Stomach smooth muscle (tissue), 2 donors: ENCODE measurements at regions not wholly inside any gene's neighbourhood (a gene's known extent, or its start where the extent isn't known, plus 50 kb on each side); places are given as distances from the start of the nearest gene placed in this dataset.

Experiments
- H3K27ac ChIP-seq: one replicate; pipeline ENCODE4 v1.7.0; 2013; ENCODE audit warnings: mild to moderate bottlenecking, low read length, inconsistent platforms
- H3K27me3 ChIP-seq, 2 donors: one replicate each; pipeline ENCODE4 v1.7.0; 2013; ENCODE audit warnings: low read length in 2 of 2; ENCODE audit not compliant: insufficient read depth in 2 of 2, control insufficient read depth in 1 of 2
- H3K36me3 ChIP-seq, 2 donors: one replicate each; pipeline ENCODE4 v1.7.0; 2013; ENCODE audit warnings: low read length in 2 of 2; ENCODE audit not compliant: control insufficient read depth in 2 of 2, insufficient read depth in 2 of 2
- H3K4me1 ChIP-seq: one replicate; pipeline ENCODE4 v1.7.0; 2013; ENCODE audit warnings: low read length; ENCODE audit not compliant: control insufficient read depth, insufficient read depth
- H3K4me3 ChIP-seq, 2 donors: one replicate each; pipeline ENCODE4 v1.7.0; 2013; ENCODE audit warnings: low read length in 2 of 2
- H3K9ac ChIP-seq, 2 donors: one replicate each; pipeline ENCODE4 v1.7.0; 2013; ENCODE audit warnings: low read length in 2 of 2, mild to moderate bottlenecking in 1 of 2
- H3K9me3 ChIP-seq, 2 donors: one replicate each; pipeline ENCODE4 v1.7.0; 2013; ENCODE audit warnings: low read length in 2 of 2; ENCODE audit not compliant: control insufficient read depth in 2 of 2
- donor health status: healthy.
- donor health status: Pancreatic carcinoma.

DNA sequence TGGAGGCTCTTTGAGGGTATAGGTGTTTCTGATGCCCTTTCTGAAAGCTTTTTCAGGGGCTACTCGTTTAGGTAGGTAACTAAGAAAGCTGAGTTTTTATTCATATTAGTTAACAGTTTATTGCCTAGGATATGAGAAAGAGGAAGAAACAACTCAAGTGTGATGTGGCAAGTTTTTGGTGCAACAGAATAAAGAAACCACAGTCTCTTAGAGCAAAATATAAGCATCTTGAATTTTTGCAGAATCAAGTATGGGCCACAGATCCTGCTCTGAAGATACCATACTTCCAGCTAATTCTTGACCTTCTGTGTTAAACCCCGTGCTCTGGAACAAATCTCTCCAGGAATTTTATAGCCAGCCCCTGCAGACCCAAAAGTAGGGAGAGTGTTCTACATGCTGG is 147.7 kb upstream of the SLC1A4 start:
- Histone ChIP-seq H3K9ac (no peak overlapping the region), H3K36me3 (no peaks in the 10 kb centered on the region), H3K9me3 (no peaks in the 10 kb centered on the region), H3K4me1 (peaks cover 7% of the 10 kb centered on the region), H3K27me3 (no peaks in the 10 kb centered on the region), H3K27ac (no peak overlapping the region), H3K4me3 (no peak overlapping the region)

DNA sequence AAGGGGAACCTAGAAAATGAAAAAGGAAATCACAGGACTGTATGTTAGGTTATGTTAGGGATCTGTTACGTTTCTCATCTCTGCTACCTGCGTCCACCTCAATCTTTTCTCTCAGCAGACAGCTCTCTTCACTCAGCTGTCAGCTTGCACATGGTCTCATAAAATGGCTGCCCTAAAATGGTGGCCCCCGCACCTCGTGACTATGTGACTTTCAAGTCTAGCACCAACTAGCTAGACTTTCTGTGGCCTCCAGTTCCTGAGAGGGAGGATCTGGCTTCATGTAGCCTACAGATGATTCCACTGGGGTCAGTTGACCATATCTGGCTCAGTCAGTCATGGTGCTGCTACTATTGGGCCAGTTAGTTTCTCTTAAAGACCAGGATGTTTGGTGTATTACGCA is 147.2 kb upstream of the SLC1A4 start:
- Histone ChIP-seq H3K9ac (no peak overlapping the region), H3K9me3 (no peaks in the 10 kb centered on the region), H3K4me1 (peaks cover 7% of the 10 kb centered on the region), H3K36me3 (no peaks in the 10 kb centered on the region), H3K4me3 (no peak overlapping the region), H3K27ac (no peak overlapping the region), H3K27me3 (no peaks in the 10 kb centered on the region)

- H3K9ac ChIP-seq = no peak overlapping the region
- no peaks in the 10 kb centered on the region for H3K27me3 ChIP-seq
- H3K9me3 ChIP-seq = no peaks in the 10 kb centered on the region
- peaks cover 7% of the 10 kb centered on the region for H3K4me1 ChIP-seq
- H3K27ac ChIP-seq = no peak overlapping the region
- H3K4me3 ChIP-seq = no peak overlapping the region
- H3K36me3 ChIP-seq = no peaks in the 10 kb centered on the region
These were observed 145.1 kb upstream of the SLC1A4 start for GRCh38 chr2:64844087-64844486.

GRCh38 chr2:64845273-64845905 is 143.8 kb upstream of the SLC1A4 start:
- H3K9me3 ChIP-seq = no peaks in the 10 kb centered on the region
- H3K36me3 ChIP-seq = no peaks in the 10 kb centered on the region
- no peak overlapping the region for H3K4me3 ChIP-seq
- no peak overlapping the region for H3K9ac ChIP-seq
- no peaks in the 10 kb centered on the region for H3K27me3 ChIP-seq
- peaks cover 7% of the 10 kb centered on the region for H3K4me1 ChIP-seq
- H3K27ac ChIP-seq = no peak overlapping the region

GRCh38 chr2:64846177-64846576 is 143.0 kb upstream of the SLC1A4 start:
- Histone ChIP-seq H3K27ac (no peak overlapping the region), H3K9me3 (no peaks in the 10 kb centered on the region), H3K27me3 (no peaks in the 10 kb centered on the region)

DNA sequence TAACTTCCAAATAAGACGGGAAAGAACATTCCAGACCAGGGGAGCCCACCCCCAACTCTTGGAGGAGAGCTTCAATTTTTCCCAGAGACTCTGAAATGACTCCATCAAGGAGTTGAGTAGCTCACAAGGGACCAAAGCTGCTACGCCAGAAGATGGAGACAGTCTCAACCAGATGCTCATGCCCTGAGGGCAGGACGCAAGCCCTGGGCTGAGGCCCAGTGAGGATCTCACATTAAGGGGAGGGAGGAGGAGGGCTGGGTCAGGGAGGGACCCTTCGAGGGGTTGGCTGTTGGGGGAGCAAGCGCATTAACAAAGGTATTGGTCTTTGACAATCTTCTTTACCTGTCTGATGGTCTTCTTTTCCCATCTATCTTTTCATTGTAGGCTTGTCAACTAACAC is 141.3 kb upstream of the SLC1A4 start:
- Histone ChIP-seq H3K36me3 (no peaks in the 10 kb centered on the region), H3K4me3 (no peak overlapping the region), H3K27me3 (no peaks in the 10 kb centered on the region), H3K9me3 (no peaks in the 10 kb centered on the region), H3K4me1 (peaks cover 7% of the 10 kb centered on the region), H3K27ac (no peak overlapping the region), H3K9ac (no peak overlapping the region)

More at GRCh38 chr2:64846177-64846576, 143.0 kb upstream of the SLC1A4 start:
- no peaks in the 10 kb centered on the region for H3K36me3 ChIP-seq
- peaks cover 7% of the 10 kb centered on the region for H3K4me1 ChIP-seq
- no peak overlapping the region for H3K9ac ChIP-seq
- H3K4me3 ChIP-seq = no peak overlapping the region

- Histone ChIP-seq H3K27ac (no peak overlapping the region), H3K36me3 (no peaks in the 10 kb centered on the region), H3K4me3 (no peak overlapping the region), H3K9me3 (no peaks in the 10 kb centered on the region), H3K27me3 (no peaks in the 10 kb centered on the region), H3K4me1 (peaks cover 7% of the 10 kb centered on the region), H3K9ac (no peak overlapping the region)
These were observed 140.8 kb upstream of the SLC1A4 start for GRCh38 chr2:64848363-64848762.

GRCh38 chr2:64848945-64849344 is 140.3 kb upstream of the SLC1A4 start:
- Histone ChIP-seq H3K9me3 (no peaks in the 10 kb centered on the region), H3K9ac (no peak overlapping the region), H3K4me3 (no peak overlapping the region), H3K27ac (no peak overlapping the region), H3K4me1 (peaks cover 7% of the 10 kb centered on the region), H3K27me3 (no peaks in the 10 kb centered on the region), H3K36me3 (no peaks in the 10 kb centered on the region)

DNA sequence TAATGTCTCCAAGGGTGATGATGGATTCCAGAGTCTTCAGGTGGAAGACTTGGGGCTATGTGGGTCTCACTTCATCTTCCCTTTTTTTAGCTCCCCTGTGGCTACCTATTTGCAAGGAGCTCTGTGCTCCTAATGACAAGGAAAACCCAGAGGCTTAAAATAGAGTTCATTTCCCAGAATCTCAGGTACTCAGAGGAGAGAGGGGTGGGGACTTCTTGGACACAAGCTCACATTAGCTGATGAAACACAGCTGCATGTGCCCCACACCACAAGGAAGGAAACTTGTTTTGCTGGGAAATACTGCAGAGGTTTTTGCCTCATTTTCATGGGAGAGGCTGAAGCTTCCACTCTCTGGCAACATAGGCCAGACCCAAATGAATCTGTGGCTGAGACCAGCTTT is 138.6 kb upstream of the SLC1A4 start:
- Histone ChIP-seq H3K9ac (no peak overlapping the region), H3K36me3 (no peaks in the 10 kb centered on the region), H3K4me3 (no peak overlapping the region), H3K9me3 (no peaks in the 10 kb centered on the region), H3K27ac (no peak overlapping the region), H3K4me1 (peaks cover 6% of the 10 kb centered on the region), H3K27me3 (no peaks in the 10 kb centered on the region)

GRCh38 chr2:64852771-64853241 is 136.4 kb upstream of the SLC1A4 start:
- no peak overlapping the region for H3K4me3 ChIP-seq
- no peak overlapping the region for H3K27ac ChIP-seq
- no peak overlapping the region for H3K9ac ChIP-seq
- H3K27me3 ChIP-seq = no peaks in the 10 kb centered on the region
- peaks cover 11% of the 10 kb centered on the region for H3K4me1 ChIP-seq
- no peaks in the 10 kb centered on the region for H3K9me3 ChIP-seq
- no peaks in the 10 kb centered on the region for H3K36me3 ChIP-seq

GRCh38 chr2:64853306-64853705 is 135.9 kb upstream of the SLC1A4 start:
- Histone ChIP-seq H3K9ac (no peak overlapping the region), H3K4me1 (peaks cover 16% of the 10 kb centered on the region), H3K36me3 (no peaks in the 10 kb centered on the region), H3K9me3 (no peaks in the 10 kb centered on the region), H3K4me3 (no peak overlapping the region), H3K27me3 (no peaks in the 10 kb centered on the region), H3K27ac (no peak overlapping the region)
